ENCODE measurements at regions not wholly inside any gene's neighbourhood (a gene's known extent, or its start where the extent isn't known, plus 50 kb on each side); places are given as distances from the start of the nearest gene placed in this dataset.

DNA sequence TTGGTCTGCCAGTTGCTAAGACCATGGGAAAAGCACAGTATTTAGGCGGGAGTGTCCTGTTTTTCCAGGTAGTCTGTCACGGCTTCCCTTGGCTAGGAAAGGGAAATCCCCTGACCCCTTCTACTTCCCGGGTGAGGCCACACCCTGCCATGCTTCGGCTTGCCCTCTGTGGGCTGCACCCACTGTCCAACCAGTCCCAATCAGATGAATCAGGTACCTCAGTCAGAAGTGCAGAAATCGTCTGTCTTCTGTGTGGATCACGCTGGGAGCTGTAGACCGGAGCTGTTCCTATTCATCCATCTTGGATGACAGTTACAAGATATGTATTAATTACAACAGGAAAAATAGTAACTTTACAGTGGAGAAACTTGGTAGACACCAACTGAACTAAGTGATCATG, 188.2 kb downstream of the TPBG start:
- TF ChIP-seq, protein P1, sequence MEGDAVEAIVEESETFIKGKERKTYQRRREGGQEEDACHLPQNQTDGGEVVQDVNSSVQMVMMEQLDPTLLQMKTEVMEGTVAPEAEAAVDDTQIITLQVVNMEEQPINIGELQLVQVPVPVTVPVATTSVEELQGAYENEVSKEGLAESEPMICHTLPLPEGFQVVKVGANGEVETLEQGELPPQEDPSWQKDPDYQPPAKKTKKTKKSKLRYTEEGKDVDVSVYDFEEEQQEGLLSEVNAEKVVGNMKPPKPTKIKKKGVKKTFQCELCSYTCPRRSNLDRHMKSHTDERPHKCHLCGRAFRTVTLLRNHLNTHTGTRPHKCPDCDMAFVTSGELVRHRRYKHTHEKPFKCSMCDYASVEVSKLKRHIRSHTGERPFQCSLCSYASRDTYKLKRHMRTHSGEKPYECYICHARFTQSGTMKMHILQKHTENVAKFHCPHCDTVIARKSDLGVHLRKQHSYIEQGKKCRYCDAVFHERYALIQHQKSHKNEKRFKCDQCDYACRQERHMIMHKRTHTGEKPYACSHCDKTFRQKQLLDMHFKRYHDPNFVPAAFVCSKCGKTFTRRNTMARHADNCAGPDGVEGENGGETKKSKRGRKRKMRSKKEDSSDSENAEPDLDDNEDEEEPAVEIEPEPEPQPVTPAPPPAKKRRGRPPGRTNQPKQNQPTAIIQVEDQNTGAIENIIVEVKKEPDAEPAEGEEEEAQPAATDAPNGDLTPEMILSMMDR (IDR thresholded peaks at IDR 0.05): no peak
- TF ChIP-seq POLR2A (IDR thresholded peaks at IDR 0.05): no peak

All from esophagus squamous epithelium (tissue), 4 donors.